Naive B cell (primary cell): ENCODE measurements at regions not wholly inside any gene's neighbourhood (a gene's known extent, or its start where the extent isn't known, plus 50 kb on each side); places are given as distances from the start of the nearest gene placed in this dataset.

Experiments
- ATAC-seq, 2 donors: fragments of 150-1000 bp; cut with Tn5 transposase; 2 replicates each; pipeline ENCODE4 v1.10.0; 2021; ENCODE audit warnings: low read depth in 2 of 2, mild to moderate bottlenecking in 2 of 2, moderate library complexity in 2 of 2
- DNase-seq: peaks from one replicate; pipeline ENCODE4 v3.0.0; 2022
- H3K27ac Mint-ChIP-seq, 6 donors: one replicate each; pipeline ENCODE4 v1.8.0; 2020 to 2022; ENCODE audit warnings: mild to moderate bottlenecking in 6 of 6, mixed read lengths in 6 of 6, moderate library complexity in 5 of 6, inconsistent platforms in 2 of 6
- H3K27me3 Mint-ChIP-seq, 3 donors: one replicate each; pipeline ENCODE4 v1.8.0; 2021 to 2022; ENCODE audit warnings: mixed read lengths in 3 of 3, mild to moderate bottlenecking in 1 of 3
- H3K36me3 Mint-ChIP-seq, 2 donors: one replicate each; pipeline ENCODE4 v1.8.0; 2020 to 2022; ENCODE audit warnings: mixed read lengths in 2 of 2, inconsistent platforms in 1 of 2, mild to moderate bottlenecking in 1 of 2
- H3K4me1 Mint-ChIP-seq, 3 donors: one replicate each; pipeline ENCODE4 v1.8.0; 2020 to 2022; ENCODE audit warnings: mixed read lengths in 3 of 3, inconsistent platforms in 1 of 3, mild to moderate bottlenecking in 1 of 3, moderate library complexity in 1 of 3
- H3K4me3 Mint-ChIP-seq, 8 donors: one replicate each; pipeline ENCODE4 v1.8.0; 2020 to 2022; ENCODE audit warnings: mild to moderate bottlenecking in 8 of 8, mixed read lengths in 8 of 8, moderate library complexity in 8 of 8, inconsistent platforms in 2 of 8
- H3K9me3 Mint-ChIP-seq, 7 donors: one replicate each; pipeline ENCODE4 v1.8.0; 2020 to 2022; ENCODE audit warnings: mixed read lengths in 7 of 7, mild to moderate bottlenecking in 5 of 7, inconsistent platforms in 2 of 7, moderate library complexity in 1 of 7

GRCh38 chr10:8617792-8618191 lies 563.3 kb downstream of the GATA3 start:
- no peak for ATAC-seq
- H3K9me3 Mint-ChIP-seq = peaks cover 0 to 7% (median 0%) of the 10 kb centered on the region in 7 donors
- H3K27ac Mint-ChIP-seq = peak overlapping the region in 1 of 6 donors; percentile 46
- DNase-seq = no peak
- H3K27me3 Mint-ChIP-seq = no peaks in the 10 kb centered on the region
- peaks cover 28 to 37% (median 33%) of the 10 kb centered on the region in 3 donors for H3K4me1 Mint-ChIP-seq
- H3K36me3 Mint-ChIP-seq = peaks cover 0 to 3% of the 10 kb centered on the region in 2 donors
- H3K4me3 Mint-ChIP-seq = peak overlapping the region in 1 of 8 donors; percentile 29

DNA sequence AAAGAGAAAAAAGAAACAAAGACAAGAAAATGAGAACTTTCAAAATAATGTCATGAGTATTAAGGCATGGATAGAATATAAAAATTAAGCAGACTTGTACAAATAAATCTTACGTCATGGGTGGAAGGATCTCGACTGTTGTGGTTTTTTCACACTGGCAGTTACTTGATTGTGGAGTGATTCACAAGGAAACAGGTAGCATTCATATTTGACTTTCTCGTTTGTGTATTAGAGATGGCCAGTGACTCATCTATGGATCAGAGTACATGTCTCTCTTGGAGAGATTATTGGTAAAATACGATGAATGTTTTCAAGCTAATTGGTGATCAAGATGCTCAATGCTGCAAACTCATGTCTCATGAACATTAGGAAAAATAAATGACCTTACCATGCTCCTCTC lies 564.3 kb downstream of the GATA3 start:
- no peak overlapping the region for H3K27ac Mint-ChIP-seq
- no peak overlapping the region for H3K4me3 Mint-ChIP-seq
- DNase-seq (no peak), ATAC-seq (no peak)
- peaks cover 0 to 10% (median 3%) of the 10 kb centered on the region in 7 donors for H3K9me3 Mint-ChIP-seq
- peaks cover 25 to 38% (median 33%) of the 10 kb centered on the region in 3 donors for H3K4me1 Mint-ChIP-seq
- peaks cover 0 to 5% of the 10 kb centered on the region in 2 donors for H3K36me3 Mint-ChIP-seq
- no peaks in the 10 kb centered on the region for H3K27me3 Mint-ChIP-seq

DNA sequence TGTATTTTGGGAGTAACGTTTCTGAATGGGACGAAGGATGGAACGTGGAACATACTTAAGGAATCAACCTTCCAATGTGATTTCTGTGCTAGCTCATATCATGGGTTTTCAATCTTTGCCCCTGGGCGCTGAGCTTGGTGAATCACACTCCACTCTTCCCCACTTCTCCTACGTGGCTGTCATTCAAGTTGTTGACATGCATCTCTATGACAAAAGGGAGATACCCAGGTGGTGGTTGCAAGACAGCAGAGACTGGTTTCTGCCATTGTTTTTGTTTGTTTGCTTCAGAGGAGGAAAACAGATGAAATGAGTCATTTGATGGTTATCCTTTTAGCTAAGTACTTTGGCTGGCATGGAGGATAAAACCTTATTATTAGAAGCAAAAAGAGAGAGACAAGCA lies 573.9 kb downstream of the GATA3 start:
- Mint-ChIP-seq H3K9me3 (peaks cover 0 to 4% (median 1%) of the 10 kb centered on the region in 7 donors), H3K4me3 (peak overlapping the region in 1 of 8 donors; percentile 26), H3K4me1 (no peaks in the 10 kb centered on the region), H3K27ac (no peak overlapping the region), H3K36me3 (peaks cover 0 to 4% of the 10 kb centered on the region in 2 donors), H3K27me3 (peaks cover 7 to 18% (median 8%) of the 10 kb centered on the region in 3 donors)
- DNase-seq = no peak
- no peak for ATAC-seq

- H3K27ac Mint-ChIP-seq = no peak overlapping the region
These were observed 579.4 kb downstream of the GATA3 start for GRCh38 chr10:8633909-8634308.

GRCh38 chr10:8636371-8636770 lies 581.9 kb downstream of the GATA3 start:
- Mint-ChIP-seq H3K4me3 (no peak overlapping the region), H3K4me1 (no peaks in the 10 kb centered on the region), H3K27me3 (peaks cover 0 to 12% (median 8%) of the 10 kb centered on the region in 3 donors), H3K9me3 (peaks cover 0 to 2% (median 0%) of the 10 kb centered on the region in 7 donors), H3K36me3 (no peaks in the 10 kb centered on the region), H3K27ac (no peak overlapping the region)
- ATAC-seq = no peak
- DNase-seq = no peak

More at GRCh38 chr10:8633909-8634308, 579.4 kb downstream of the GATA3 start:
- H3K4me3 Mint-ChIP-seq = no peak overlapping the region
- H3K4me1 Mint-ChIP-seq = no peaks in the 10 kb centered on the region
- ATAC-seq (no peak), DNase-seq (no peak)
- H3K27me3 Mint-ChIP-seq = peaks cover 8 to 12% (median 8%) of the 10 kb centered on the region in 3 donors
- H3K36me3 Mint-ChIP-seq = peaks cover 0 to 4% of the 10 kb centered on the region in 2 donors
- peaks cover 0 to 6% (median 1%) of the 10 kb centered on the region in 7 donors for H3K9me3 Mint-ChIP-seq

DNA sequence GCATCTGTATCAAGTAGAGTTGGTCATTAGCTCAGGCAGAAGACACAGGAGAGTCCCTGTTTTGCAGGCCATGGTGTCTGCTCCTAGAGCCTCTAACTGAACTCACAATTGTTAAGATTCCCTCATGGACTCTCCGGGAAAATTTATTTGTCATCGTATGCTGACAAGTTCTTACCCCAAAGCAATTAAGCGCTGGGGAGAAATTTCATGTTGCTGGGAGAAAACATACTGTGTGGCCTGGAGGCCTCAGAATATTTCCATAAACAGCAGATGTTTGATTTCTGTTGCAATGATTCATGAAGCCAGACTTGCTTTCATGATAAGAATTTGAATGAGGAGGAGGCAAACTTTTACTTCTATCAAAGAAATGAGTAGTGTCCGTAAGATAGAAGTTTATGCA lies 583.2 kb downstream of the GATA3 start:
- H3K27ac Mint-ChIP-seq = no peak overlapping the region
- peaks cover 3 to 16% (median 6%) of the 10 kb centered on the region in 3 donors for H3K27me3 Mint-ChIP-seq
- H3K36me3 Mint-ChIP-seq = peaks cover 0 to 10% of the 10 kb centered on the region in 2 donors
- ATAC-seq (no peak), DNase-seq (no peak)
- no peak overlapping the region for H3K4me3 Mint-ChIP-seq
- H3K9me3 Mint-ChIP-seq = peaks cover 0 to 15% (median 8%) of the 10 kb centered on the region in 7 donors
- no peaks in the 10 kb centered on the region for H3K4me1 Mint-ChIP-seq

- Mint-ChIP-seq H3K27me3 (peaks cover 3 to 15% (median 6%) of the 10 kb centered on the region in 3 donors), H3K27ac (no peak overlapping the region), H3K4me3 (no peak overlapping the region), H3K9me3 (peaks cover 0 to 21% (median 8%) of the 10 kb centered on the region in 7 donors), H3K36me3 (peaks cover 0 to 10% of the 10 kb centered on the region in 2 donors), H3K4me1 (no peaks in the 10 kb centered on the region)
- DNase-seq (no peak), ATAC-seq (no peak)
These were observed 583.7 kb downstream of the GATA3 start for GRCh38 chr10:8638088-8638672.

DNA sequence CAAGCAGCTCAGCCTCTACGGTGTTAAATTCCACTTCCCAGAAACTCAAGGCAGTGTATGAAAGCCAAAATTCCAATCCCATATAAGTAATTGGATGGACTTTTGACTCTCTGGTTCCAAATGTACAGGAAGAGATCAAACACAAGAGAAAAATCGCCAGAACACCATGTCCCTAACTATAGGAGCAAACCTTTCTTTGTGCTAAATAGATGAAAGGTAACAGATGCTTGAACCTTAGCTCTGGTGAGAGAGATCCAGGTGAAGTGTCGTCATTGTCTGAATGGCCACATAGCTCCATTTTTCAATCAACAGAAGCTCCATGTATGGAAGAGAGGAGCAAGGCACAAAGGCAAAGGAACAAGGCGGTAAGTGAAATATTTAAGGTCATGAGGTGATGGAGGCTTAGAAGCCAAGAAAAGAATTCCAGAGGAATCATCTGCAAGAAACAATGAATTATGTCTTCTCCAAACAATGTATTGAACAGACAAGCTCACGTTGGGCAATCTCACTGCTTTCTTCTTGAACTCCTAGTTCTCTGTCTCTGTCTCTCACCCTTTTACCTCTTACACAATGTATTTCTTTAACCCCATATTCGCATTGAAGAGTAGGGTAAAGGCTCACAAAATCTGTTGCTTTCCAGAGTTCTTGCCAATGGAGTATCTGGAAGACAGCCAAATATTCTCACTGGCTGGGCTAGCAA lies 585.1 kb downstream of the GATA3 start:
- Mint-ChIP-seq H3K4me3 (no peak overlapping the region), H3K4me1 (no peaks in the 10 kb centered on the region), H3K36me3 (peaks cover 0 to 10% of the 10 kb centered on the region in 2 donors), H3K27ac (peak overlapping the region in 2 of 6 donors; percentile 66 to 69), H3K27me3 (peaks cover 0 to 15% (median 6%) of the 10 kb centered on the region in 3 donors), H3K9me3 (peaks cover 0 to 22% (median 8%) of the 10 kb centered on the region in 7 donors)
- ATAC-seq (no peak), DNase-seq (no peak)

- Mint-ChIP-seq H3K4me1 (no peaks in the 10 kb centered on the region), H3K36me3 (peaks cover 0 to 10% of the 10 kb centered on the region in 2 donors), H3K9me3 (peaks cover 0 to 22% (median 8%) of the 10 kb centered on the region in 7 donors), H3K4me3 (no peak overlapping the region), H3K27me3 (peaks cover 0 to 15% (median 6%) of the 10 kb centered on the region in 3 donors), H3K27ac (no peak overlapping the region)
- DNase-seq (no peak), ATAC-seq (no peak)
These were observed 585.8 kb downstream of the GATA3 start for GRCh38 chr10:8640301-8640700.

- Mint-ChIP-seq H3K9me3 (peaks cover 0 to 22% (median 8%) of the 10 kb centered on the region in 7 donors), H3K27me3 (peaks cover 0 to 15% (median 6%) of the 10 kb centered on the region in 3 donors), H3K4me3 (no peak overlapping the region), H3K36me3 (peaks cover 0 to 10% of the 10 kb centered on the region in 2 donors), H3K27ac (no peak overlapping the region), H3K4me1 (peaks cover 0 to 3% (median 0%) of the 10 kb centered on the region in 3 donors)
- DNase-seq (no peak), ATAC-seq (no peak)
These were observed 586.4 kb downstream of the GATA3 start for GRCh38 chr10:8640878-8641277.

DNA sequence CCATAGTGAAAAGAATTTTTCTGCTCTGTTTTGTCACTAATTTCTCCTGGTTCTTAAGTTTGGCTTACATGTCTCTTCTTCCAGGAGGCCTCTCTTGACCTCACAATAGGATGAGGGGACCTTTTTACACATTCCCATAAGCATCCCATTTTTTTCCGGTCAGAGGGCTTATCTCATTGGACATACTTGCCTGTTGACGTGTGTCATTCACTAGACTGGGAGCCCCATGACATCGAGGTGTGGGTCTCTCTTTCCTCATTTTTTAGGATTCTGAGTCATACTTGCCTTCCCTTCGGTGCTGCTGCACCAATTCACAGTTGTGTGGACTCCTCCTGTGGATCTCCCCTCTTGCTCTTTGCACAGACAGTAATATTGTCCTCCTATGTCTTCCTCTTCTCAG lies 601.8 kb downstream of the GATA3 start:
- Mint-ChIP-seq H3K36me3 (no peaks in the 10 kb centered on the region), H3K27ac (no peak overlapping the region), H3K4me3 (no peak overlapping the region), H3K4me1 (no peaks in the 10 kb centered on the region), H3K9me3 (peaks cover 0 to 4% (median 0%) of the 10 kb centered on the region in 7 donors), H3K27me3 (no peaks in the 10 kb centered on the region)
- no peak for ATAC-seq
- no peak for DNase-seq

- Mint-ChIP-seq H3K27me3 (peaks cover 0 to 6% (median 0%) of the 10 kb centered on the region in 3 donors), H3K4me3 (no peak overlapping the region), H3K4me1 (no peaks in the 10 kb centered on the region), H3K9me3 (no peaks in the 10 kb centered on the region), H3K27ac (no peak overlapping the region), H3K36me3 (no peaks in the 10 kb centered on the region)
- DNase-seq = no peak
- ATAC-seq = no peak
These were observed 605.5 kb downstream of the GATA3 start for GRCh38 chr10:8659982-8660381.

GRCh38 chr10:8661886-8662285 lies 607.4 kb downstream of the GATA3 start:
- no peak overlapping the region for H3K4me3 Mint-ChIP-seq
- DNase-seq (no peak), ATAC-seq (no peak)
- H3K4me1 Mint-ChIP-seq = no peaks in the 10 kb centered on the region
- peaks cover 0 to 9% (median 4%) of the 10 kb centered on the region in 3 donors for H3K27me3 Mint-ChIP-seq
- H3K36me3 Mint-ChIP-seq = no peaks in the 10 kb centered on the region
- H3K9me3 Mint-ChIP-seq = no peaks in the 10 kb centered on the region
- H3K27ac Mint-ChIP-seq = no peak overlapping the region

DNA sequence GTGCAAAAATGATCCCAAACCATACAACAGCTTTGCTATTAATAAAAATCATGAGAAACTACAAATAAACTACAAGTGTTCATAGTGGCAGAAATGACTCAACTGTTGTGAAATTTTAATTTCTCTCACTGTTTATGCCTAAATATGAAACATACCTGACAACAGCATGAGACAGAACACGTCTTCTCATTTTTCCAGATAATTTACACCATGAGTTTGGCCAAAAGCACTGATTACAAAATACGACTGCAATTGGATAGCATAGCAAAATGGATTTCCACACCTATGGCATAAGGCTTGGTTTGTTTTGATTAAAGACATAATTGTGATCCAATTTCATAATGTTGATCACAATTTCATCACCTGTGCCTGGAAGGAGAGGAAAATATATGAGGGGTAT lies 608.6 kb downstream of the GATA3 start:
- no peaks in the 10 kb centered on the region for H3K36me3 Mint-ChIP-seq
- ATAC-seq = no peak
- H3K9me3 Mint-ChIP-seq = peaks cover 0 to 4% (median 3%) of the 10 kb centered on the region in 7 donors
- H3K4me1 Mint-ChIP-seq = no peaks in the 10 kb centered on the region
- peaks cover 0 to 9% (median 4%) of the 10 kb centered on the region in 3 donors for H3K27me3 Mint-ChIP-seq
- H3K27ac Mint-ChIP-seq = no peak overlapping the region
- no peak overlapping the region for H3K4me3 Mint-ChIP-seq
- DNase-seq = no peak
